ENCODE measurements at regions not wholly inside any gene's neighbourhood (a gene's known extent, or its start where the extent isn't known, plus 50 kb on each side); places are given as distances from the start of the nearest gene placed in this dataset.

DNA sequence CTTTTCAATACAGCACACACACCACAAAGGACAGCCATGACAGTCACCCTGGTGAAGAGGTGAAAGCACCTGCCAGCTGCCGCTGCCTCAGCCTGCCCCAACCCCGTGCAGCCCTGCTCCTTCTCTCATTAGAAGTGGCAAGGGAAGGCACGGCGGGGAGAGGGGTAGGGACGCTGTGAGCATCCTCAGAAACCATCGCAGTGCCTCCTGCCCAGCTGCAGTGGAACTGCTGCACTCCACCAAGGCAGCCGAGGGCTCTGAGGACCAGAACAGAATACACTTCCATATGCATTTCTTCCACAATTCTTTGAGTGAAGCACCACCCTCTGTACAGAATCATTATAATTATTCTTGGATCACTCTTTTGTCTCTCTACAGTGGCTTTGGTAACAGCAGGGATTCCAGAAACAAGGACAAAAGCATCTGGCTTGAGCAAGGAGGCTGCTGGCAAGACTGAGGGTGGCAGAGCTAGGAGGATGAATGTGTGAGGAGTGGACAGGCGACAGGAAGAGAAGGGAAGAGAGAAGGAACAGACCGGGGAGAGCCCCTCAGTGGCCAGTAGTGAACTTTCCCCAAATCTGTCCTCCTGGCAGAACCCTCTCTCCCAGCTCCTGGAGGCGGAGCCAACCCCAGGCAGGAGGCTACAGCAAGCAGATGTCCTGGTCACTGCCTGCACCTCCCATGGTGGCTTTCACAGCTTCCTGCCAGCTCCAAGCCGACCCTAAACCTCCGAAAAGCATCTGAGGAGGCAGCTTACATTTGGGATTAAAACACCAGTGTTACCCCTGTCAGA lies 73.2 kb downstream of the MTNR1A start:
- no peak overlapping the region for H3K4me2 ChIP-seq (ENCODE audit: low read length)
- no peaks in the 10 kb centered on the region for H3K36me3 ChIP-seq (ENCODE audit: control insufficient read depth, insufficient read depth, low read length)
- no peaks in the 10 kb centered on the region for H3K79me2 ChIP-seq
- H3K4me1 ChIP-seq = no peaks in the 10 kb centered on the region
- H3K9me3 ChIP-seq (ENCODE audit: control insufficient read depth, low read length) = no peaks in the 10 kb centered on the region
- H2AFZ ChIP-seq = no peak overlapping the region
- TF ChIP-seq CTCF (IDR thresholded peaks at IDR 0.05) = no peak
- H3K27me3 ChIP-seq (ENCODE audit: control insufficient read depth, insufficient read depth, low read length) = no peaks in the 10 kb centered on the region
- H3K9ac ChIP-seq = no peak overlapping the region
- no peak overlapping the region for H3K4me3 ChIP-seq (ENCODE audit: low read depth, low read length)
- H3K27ac ChIP-seq = no peak overlapping the region

GRCh38 chr4:186475202-186475601 lies 80.2 kb downstream of the MTNR1A start:
- Histone ChIP-seq H3K9ac (no peak overlapping the region), H3K79me2 (no peaks in the 10 kb centered on the region), H3K36me3 (ENCODE audit: control insufficient read depth, insufficient read depth, low read length) (no peaks in the 10 kb centered on the region), H3K27ac (no peak overlapping the region), H2AFZ (no peak overlapping the region), H3K4me3 (ENCODE audit: low read depth, low read length) (no peak overlapping the region), H3K4me2 (ENCODE audit: low read length) (no peak overlapping the region), H3K9me3 (ENCODE audit: control insufficient read depth, low read length) (no peaks in the 10 kb centered on the region), H3K4me1 (no peaks in the 10 kb centered on the region), H3K27me3 (ENCODE audit: control insufficient read depth, insufficient read depth, low read length) (no peaks in the 10 kb centered on the region)
- no peak for TF ChIP-seq CTCF (IDR thresholded peaks at IDR 0.05)

GRCh38 chr4:186473933-186474332 lies 81.4 kb downstream of the MTNR1A start:
- Histone ChIP-seq H3K4me2 (ENCODE audit: low read length) (no peak overlapping the region), H3K27me3 (ENCODE audit: control insufficient read depth, insufficient read depth, low read length) (no peaks in the 10 kb centered on the region), H3K9ac (no peak overlapping the region), H3K79me2 (no peaks in the 10 kb centered on the region), H3K9me3 (ENCODE audit: control insufficient read depth, low read length) (no peaks in the 10 kb centered on the region), H3K4me3 (ENCODE audit: low read depth, low read length) (no peak overlapping the region), H3K4me1 (no peaks in the 10 kb centered on the region), H3K36me3 (ENCODE audit: control insufficient read depth, insufficient read depth, low read length) (no peaks in the 10 kb centered on the region), H2AFZ (no peak overlapping the region), H3K27ac (no peak overlapping the region)
- no peak for TF ChIP-seq CTCF (IDR thresholded peaks at IDR 0.05)

GRCh38 chr4:186472948-186473347 lies 82.4 kb downstream of the MTNR1A start:
- TF ChIP-seq CTCF (IDR thresholded peaks at IDR 0.05) = peak; percentile 20
- Histone ChIP-seq H2AFZ (no peak overlapping the region), H3K36me3 (ENCODE audit: control insufficient read depth, insufficient read depth, low read length) (no peaks in the 10 kb centered on the region), H3K4me1 (no peaks in the 10 kb centered on the region), H3K9ac (no peak overlapping the region), H3K27me3 (ENCODE audit: control insufficient read depth, insufficient read depth, low read length) (no peaks in the 10 kb centered on the region), H3K4me2 (ENCODE audit: low read length) (no peak overlapping the region), H3K4me3 (ENCODE audit: low read depth, low read length) (no peak overlapping the region), H3K9me3 (ENCODE audit: control insufficient read depth, low read length) (no peaks in the 10 kb centered on the region), H3K27ac (no peak overlapping the region), H3K79me2 (no peaks in the 10 kb centered on the region)

GRCh38 chr4:186471441-186471840 lies 83.9 kb downstream of the MTNR1A start:
- Histone ChIP-seq H3K9ac (no peak overlapping the region), H3K4me2 (ENCODE audit: low read length) (no peak overlapping the region), H3K4me1 (no peaks in the 10 kb centered on the region), H3K36me3 (ENCODE audit: control insufficient read depth, insufficient read depth, low read length) (no peaks in the 10 kb centered on the region), H3K4me3 (ENCODE audit: low read depth, low read length) (no peak overlapping the region), H3K27ac (no peak overlapping the region), H3K9me3 (ENCODE audit: control insufficient read depth, low read length) (no peaks in the 10 kb centered on the region), H2AFZ (no peak overlapping the region), H3K27me3 (ENCODE audit: control insufficient read depth, insufficient read depth, low read length) (no peaks in the 10 kb centered on the region), H3K79me2 (no peaks in the 10 kb centered on the region)
- no peak for TF ChIP-seq CTCF (IDR thresholded peaks at IDR 0.05)

Measured in parathyroid adenoma (tissue), 2 donors.